GM19351 (cell line): ENCODE measurements at regions not wholly inside any gene's neighbourhood (a gene's known extent, or its start where the extent isn't known, plus 50 kb on each side); places are given as distances from the start of the nearest gene placed in this dataset.
A peak's percentile ranks its signal among the peaks of the same experiment; 100 is the strongest.

Source experiments
- ATAC-seq: cut with Tn5 transposase; IDR thresholded peaks from one replicate; pipeline ENCODE4 v1.9.1; 2021; ENCODE audit warnings: mild to moderate bottlenecking, moderate library complexity; ENCODE audit not compliant: unreplicated experiment

DNA sequence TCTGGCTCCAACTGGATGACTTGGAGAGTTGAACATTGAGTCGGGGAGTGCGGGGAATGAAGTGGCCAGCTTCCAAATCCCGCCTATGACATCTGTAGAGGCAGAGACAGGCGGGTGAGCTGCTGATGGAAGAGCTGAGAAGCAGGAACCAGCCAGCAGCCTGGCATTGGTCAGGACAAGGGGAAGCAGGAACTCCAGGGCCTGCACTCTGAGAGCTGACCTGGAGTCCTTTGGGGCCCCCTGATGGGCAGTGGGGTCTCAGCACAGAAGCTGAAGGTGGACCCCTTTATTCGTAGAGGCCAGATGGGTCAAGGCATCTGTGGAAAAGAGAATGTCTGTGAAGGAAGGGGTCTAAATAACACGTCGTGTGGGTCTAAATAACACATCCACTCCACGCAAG is 57.0 kb downstream of the SEC61G start:
- no peak for ATAC-seq

DNA sequence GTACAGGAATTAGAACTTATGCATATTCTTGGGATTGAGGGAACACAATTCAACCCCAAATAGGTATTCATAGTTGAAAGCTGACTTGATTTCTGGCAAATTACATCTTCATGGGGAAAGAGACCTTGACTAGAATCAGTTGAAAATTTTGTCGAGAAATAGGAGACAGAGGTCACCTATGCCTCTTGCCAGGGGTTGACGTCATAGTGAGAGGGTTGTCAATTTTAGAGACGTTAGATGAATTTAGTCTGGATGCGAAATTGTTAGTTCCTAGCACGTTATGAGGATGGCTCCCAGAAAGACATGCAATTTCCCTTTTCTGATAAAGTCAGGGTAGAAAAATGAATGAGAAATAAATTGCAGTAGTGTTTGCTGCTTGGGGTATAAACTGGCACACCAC is 59.3 kb downstream of the SEC61G start:
- no peak for ATAC-seq

DNA sequence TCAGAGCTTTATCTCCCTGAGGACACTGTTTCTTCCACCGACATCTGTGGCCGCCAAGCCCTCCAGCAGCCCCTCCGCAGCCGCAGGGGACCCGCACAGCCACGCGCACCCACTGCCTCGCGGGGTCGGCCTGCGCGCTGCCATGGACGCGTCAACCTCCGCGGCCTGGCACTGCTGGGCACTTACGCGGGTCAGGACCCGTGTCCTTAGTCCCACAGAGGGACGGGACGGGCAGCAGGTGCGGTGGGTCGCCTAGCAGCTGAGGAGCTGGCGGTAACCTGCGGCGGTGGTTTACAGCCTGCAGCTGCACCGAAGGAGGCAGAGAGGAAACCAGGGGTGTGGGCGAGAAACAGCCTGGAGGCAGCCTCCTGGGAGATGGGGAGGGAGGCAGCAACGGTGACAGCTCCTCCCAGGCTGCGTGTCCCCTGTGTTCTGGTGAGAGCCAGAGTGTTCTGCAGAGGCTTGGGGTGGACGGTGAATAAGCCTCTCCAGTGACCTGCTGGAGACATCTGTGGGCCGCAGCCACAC is 61.3 kb downstream of the SEC61G start:
- ATAC-seq = no peak

DNA sequence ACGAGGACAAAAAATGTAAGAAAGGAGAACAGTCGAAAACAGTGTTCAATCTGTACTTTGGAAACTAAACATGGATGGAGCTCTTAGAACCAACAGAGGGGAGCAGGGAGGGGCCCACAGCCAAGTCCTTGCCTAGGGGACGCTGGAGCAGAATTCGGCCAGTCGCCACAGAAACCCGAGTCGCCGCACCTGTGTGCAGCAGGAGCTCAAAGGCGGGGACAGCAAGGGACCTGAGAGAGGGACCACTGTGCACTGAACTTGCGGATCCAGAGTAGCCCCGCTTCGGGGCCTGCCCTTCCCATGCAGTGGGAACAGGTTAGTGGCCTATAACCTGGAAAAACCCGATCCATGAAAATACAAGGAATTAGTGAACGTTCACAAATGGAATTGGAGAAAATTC is 68.1 kb downstream of the SEC61G start:
- ATAC-seq = no peak

DNA sequence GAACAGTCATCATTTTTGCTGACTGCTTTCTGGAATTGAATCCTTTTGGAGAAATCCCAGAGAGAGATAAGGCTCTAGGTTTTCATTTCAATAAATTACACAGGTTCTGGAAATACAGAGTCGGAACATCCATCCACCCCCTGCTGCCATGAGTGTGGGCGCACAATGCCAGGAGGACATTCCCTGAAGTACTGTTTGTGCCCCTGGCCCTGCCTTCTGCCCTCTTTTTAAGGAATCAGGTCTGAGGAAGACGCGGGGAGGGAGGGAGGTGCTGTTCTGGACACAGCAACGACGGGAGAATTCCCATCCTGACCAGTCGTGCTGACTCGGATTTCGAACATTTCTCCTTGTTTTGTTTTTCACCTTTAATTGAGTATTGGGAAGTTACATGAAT is 69.0 kb downstream of the SEC61G start:
- ATAC-seq = no peak

DNA sequence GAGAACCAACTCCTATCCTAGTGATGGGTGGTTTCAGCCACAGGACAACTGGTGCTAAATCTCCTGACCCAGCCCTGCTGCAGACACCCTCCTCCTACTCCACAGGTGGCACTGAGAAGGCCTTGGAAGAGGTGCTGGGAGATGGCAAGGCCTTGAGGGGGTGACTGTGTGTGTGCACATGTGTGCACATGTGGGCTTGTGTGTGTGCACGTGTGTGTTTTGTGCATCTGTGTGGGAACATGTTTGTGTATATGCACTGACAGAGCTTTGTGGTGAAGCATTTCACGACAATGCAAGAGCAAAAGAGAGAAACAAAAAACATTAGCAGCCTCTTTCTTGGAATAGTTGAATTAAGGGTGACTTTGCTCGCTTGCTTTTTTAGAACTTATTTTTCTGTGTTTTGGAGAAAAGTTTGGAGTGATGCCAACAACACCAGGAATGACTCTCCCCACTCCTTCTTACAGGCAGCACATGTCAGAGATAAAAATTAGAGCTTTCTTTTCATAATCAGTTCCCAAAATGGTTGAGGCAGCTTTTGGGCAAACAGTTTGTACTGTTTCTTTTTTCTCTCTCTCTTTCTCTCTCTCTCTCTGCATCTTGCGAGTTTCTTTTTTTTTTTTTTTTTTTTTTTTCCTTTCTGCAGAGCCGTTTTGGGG is 69.5 kb downstream of the SEC61G start:
- ATAC-seq = no peak

DNA sequence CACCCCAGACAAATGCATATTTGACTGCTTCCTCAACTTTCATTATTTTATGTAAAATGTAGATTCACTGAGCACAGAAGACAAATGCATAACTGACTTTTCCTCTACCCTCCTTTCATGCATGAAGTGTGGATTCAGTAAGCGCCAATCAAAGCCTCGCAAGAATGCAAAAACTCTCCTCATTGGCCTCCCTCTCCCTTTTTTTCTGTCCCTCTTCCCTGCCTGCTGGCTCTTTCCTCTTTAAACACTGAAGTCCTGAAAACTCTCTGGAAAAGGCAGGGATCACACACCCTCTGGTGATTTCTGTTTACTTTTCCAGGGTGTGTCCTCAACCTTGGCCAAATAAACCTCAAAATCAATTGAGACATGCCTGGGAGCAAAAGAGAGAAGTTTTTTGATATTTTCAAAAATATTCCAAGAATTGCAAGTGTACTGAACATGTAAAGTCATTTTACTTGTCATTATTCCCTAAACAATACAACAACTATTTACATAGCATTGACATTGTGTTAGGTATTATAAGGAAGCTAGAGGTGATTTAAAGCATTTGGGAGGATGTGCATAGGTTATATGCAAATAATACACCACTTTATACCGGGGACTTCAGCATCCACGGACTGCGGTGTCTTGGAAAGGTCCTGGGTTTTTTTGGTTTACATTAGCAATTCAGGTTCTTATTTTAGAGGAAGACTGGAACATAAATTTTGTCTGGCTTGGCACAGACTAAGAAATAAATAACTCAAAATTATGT is 71.4 kb downstream of the SEC61G start:
- ATAC-seq = no peak

DNA sequence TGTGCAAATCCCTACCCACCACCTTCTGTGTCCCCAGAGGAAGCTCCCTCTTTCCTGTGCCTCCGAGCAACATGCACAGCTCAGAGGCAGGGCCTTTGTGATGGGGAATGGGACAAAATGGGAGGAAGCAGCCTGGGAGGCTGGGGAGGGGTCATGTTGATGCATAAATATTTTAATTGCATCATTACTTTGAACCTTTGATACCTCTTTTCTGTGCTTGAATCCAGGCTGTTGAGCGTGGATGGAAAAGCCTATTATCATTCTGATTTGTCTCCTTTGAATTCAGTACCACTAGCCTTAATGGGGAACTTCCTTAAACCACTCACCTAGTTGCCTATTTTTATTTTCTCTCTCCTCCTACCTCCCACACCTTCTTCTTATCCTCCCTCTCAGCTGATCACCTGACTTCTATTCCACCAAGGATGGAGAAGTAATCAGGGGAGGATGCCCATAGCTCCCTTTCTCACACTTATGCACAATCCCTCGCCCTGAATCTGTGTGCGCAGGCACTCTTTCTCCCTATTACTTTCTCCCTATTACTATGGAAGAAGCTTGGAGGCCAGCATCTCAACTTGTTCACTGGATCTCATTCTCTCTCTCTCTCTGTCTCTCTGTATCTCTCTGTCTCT is 78.5 kb downstream of the SEC61G start:
- no peak for ATAC-seq

DNA sequence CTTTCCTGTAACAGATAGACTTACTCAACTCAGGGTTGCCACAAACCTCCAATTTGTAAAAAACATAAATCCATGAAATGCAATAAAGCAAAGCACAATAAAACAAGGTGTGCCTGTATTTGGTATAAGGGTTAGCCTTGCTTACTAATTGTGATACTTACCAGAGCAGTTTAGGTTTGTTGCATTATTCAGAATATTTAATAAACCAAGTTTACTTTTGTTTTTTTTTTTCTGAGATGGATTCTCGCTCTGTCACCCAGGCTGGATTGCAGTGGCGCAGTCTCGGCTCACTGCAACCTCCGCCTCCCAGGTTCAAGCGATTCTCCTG is 79.6 kb downstream of the SEC61G start:
- no peak for ATAC-seq

DNA sequence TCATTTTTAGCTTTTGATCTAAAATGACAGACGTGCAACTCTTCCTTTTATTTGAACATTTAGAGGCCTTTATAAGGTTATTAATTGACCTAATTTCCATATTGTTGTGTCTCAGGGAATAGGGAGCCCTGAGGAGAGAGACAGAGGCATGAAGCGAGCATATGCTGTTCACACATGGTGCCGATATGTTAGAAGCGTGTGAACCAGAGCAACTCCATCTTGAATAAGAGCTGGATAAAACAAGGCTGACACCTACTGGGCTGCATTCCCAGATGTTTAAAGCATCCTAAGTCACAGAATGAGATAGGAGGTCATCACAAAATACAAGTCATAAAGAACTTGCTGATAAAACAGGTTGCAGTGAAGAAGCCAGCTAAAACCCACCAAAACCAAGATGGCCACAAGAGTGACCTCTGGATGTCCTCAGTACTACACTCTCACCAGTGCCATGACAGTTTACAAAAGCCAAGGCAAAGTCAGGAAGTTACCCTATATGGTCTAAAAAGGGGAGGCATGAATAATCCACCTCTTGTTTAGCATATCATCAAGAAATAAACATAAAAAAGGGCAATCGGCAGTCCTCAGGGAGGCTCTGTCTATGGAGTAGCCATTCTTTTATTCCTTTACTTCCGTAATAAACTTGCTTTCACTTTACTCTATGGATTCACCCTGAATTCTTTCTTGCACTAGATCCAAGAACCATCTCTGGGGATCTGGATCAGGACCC is 80.1 kb downstream of the SEC61G start:
- ATAC-seq = no peak

DNA sequence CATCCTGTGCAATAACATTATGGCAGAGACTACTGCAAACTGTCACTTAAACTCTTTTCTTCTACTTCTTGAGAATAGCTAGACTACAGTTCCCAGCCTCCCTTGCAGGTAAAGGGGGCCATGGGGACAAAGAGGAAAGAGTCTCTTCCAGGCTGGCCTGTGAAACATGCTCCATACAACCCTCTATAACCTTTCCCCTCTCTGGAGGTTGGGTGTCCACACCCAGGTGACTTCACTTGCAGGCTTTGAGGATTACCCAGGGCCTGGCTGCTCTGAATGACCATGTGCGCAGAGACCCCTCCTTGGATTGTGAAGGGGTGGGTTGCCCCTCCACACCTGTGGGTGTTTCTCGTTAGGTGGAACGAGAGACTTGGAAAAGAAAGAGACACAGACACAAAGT is 84.1 kb downstream of the SEC61G start:
- ATAC-seq = no peak

DNA sequence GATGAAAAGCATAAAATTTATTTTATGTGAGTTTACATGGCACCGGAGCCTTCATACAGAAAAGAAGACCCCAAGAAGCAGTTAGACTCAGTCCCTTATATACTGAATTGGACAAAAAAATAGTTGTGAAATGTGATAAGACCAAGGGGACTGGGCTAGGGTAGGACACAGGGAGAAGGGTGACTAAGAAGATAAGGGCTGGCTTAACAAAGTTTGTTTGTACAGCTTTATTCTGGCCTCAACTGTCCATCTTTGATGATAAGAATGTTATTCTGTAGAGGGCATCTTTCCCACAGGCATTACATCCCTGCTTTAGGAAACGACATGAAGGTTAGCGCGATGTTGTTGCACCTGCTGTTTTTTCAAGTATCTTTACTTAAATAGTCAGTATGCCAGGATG is 86.5 kb downstream of the SEC61G start:
- no peak for ATAC-seq

DNA sequence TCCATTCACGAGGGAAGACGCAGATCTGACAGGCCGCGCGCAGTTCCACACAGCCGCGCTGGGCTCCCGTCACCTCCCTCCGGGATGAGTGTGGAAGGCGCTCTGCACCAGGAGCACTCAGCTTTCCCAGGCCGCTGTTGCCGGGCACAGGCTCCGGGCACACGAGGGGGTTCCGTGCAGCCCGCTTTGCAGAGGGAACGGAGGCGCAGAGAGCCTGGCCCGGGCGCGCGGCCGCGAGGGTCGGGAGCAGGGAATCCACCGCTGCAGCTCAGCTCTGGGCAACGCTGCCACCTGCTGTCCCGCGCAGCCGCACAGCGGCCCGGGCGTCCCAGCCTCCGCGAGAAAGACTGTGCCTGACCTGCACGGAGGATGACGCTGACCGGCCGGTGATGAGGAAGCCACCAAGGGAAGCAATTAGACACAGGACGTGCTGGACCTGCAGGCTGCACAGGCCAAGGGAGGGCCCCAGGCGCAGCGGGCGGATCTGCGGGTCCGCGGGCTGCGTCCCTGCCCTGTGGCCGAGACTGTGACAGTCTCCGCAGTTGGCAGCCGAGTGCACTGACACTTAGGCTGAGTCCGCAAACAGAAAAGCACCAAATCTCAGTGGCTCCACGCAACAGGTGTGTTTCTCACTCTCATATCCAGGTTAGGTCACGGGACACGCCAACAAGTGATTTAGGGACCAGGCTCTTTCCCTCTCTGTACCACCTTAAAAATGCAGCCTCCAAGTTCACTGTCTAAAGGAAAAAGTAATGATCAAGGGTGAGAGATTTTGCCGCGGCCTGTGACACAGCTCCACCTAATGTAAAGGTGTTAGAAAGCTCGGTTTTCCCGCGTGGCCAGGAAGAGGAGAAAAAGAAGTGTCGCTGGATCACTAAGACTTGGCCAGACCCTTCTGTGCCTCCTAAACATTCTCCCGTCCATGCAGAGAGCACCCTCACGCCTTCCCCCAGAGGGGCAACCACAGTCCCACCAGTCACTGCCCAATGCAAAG is 94.5 kb downstream of the SEC61G start:
- ATAC-seq = peak; percentile 76

DNA sequence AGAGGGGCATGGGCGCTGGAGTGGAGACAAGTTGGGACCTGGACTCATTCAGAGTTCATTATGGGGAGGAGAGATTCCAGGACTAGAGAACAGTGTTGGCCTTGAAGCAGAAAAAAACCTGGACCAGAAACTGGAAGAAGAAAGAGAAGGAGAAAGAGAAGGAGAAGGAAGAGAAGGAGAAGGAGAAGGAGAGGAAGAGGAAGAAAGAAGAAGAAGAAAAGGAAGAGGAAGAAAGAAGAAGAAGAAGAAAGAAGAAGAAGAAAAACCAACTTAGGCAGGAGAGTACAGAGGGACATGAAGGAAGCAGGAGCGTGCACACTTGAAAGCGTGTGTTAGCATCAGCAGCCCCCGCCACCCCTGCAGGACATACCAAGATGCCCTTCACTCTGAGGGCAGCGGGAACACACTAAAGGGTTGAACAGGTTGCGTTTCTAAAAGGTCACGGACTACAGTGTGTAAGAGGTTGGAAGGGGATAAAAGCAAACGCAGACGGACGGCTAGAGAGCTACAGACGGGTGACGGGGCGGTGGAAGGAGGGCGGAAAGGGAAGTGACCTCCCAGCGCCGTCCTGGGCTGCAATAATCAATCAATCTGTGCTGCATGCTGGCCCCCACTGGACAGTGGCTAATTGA is 95.3 kb downstream of the SEC61G start:
- ATAC-seq = peak; percentile 30

DNA sequence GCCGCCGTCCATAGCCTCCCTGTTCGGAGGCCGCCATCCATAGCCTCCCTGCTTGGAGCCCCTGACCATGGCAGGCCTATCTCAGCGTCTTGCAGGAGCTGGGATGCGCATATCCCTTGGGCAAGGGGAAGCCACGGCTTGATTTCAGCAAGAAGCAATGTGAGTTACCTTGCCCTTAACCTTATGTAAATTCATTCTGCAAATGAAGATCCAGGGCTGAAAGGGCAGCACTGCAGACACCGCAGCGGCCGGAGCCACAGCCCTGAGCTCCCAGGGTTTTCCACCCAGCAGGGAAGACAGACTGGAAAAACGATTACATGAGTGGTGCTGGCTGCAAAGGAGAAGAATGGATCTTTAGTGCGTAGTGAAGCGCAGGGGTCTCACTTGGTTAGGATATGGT is 95.8 kb downstream of the SEC61G start:
- ATAC-seq = no peak

DNA sequence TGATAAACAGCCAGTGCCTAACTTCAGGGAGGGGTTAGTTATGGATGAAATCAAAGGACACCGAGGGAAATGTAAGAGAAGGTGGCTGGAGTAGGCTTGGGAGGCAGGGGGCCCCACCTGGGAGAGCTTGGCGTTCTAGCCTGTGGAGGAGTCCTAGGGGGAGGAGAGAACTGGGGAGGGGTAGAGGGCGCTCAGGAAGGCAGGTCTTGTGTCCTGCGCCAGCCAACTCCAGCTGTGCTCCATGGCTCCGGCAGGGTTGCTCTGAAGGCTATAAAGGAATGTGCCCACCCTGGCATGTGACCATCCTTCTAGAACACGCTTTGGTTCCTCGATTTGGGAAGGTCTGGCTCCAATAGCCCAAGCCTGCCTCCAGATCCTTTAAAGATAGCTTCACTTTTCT is 96.3 kb downstream of the SEC61G start:
- no peak for ATAC-seq

DNA sequence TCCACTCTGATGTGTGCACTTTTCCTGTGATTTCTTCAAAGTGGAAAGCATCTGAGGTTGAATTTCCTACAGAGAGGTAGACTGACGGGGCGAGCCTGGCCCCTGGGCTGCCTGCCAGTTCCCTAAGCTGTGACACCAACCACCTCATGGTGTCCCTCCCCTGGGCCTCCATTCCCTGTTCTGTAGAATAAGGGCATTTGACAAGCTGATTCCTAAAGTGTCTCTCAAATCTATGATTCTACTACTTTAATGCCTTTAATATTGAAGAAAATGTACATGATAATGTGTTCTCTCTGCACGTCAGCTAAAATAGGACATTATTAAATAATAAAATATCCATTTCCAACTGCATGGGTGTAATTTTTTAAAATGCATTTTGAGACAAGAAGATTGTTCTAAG is 105.1 kb downstream of the SEC61G start:
- no peak for ATAC-seq

DNA sequence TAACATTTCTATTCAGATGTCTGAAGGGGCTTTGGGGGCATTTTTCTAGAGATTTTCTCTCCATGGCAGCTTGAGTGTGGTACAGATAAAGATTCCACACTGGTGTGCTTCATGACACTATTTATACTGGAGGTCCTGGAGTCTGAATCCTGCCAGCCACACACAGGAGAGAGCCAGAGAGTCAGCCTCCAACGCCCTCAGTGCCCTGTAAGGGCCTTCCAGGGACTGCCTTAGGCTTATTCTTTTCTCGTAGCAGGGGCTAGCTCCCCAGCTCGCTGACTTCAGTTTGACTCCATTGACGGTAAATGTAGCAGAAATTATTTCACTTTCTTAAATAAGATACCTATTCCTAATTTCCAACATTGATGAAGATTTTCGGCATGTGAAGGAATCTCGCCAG is 100.9 kb downstream of the VSTM2A start:
- no peak for ATAC-seq

DNA sequence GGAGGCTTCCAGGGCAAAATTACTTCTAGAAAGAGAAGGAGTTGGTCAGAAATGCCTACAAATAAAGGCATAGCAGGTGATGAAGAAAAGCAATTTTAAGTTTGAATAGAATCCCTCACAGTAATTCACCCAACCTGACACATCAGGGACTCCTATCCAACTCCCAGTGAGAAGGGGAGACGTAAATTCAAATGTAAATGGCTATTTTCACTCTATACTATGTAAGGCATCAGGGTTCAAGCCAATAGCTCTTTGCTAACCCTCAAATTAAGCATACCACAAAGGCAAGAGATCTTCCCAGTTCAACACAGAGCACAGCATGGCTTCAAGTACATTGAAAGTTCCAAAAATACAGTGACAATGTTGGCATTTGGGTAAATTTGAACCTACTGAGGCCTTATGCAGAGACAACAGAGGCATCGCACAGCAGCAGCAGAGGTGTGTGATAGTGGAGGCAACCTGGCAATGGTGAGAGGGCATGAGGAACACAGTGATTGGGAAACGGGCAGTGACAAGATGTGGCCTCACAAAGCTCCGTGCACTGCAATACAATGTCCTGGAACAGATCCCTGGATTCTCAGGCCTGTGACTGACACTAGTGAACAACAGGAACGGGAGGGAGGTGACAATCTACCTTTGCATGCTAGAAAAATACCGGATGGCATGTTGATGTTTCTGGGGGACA is 95.7 kb downstream of the VSTM2A start:
- ATAC-seq = no peak
